ENCODE measurements at regions not wholly inside any gene's neighbourhood (a gene's known extent, or its start where the extent isn't known, plus 50 kb on each side); places are given as distances from the start of the nearest gene placed in this dataset.
A peak's percentile ranks its signal among the peaks of the same experiment; 100 is the strongest.
"Not testable (repeated sequence)": the region's sequence is repeated elsewhere in the genome, so short reads cannot be mapped to it uniquely, and the experiment has no call there.

DNA sequence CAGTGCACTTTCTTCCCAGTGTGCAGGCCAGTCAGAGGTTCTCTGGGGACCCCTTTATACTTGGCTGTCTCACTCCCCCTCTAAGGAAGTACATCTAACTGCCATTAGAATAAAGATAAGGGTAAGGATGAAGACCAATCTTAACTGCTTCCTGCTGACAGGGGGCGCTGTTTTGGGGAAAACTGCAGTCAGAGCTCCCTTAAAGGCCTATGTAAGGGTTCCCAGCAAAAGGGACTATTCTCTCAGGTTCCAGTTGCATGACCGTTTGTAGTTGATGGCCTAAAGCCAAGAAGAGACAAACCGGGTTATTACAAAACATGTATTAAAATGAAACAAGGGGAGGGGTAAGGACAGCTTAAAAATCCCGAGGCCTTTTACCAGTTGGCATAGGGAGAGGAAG, 115.6 kb upstream of the SPIN4 start:
- DNase-seq (ENCODE audit: low read depth), result no peak

DNA sequence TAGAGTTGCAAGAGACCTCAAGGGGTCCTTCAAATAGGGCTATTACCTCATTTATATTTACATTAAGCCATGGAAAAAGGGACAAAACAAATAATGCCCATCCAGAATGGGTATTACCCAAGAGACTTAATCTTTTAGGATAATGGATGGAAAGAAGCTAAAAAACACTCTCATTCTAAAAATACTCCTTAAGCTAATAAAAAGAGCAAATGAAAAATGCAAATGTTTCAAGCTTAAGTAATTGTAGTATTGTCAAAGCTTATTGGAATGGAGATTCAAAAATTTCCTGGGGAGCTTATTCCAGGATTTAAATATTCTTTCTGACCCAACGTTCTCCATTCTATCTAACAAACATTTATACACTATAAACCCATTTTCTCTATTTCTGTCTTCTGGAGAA, 107.8 kb upstream of the SPIN4 start:
- DNase-seq (ENCODE audit: low read depth), result no peak

DNA sequence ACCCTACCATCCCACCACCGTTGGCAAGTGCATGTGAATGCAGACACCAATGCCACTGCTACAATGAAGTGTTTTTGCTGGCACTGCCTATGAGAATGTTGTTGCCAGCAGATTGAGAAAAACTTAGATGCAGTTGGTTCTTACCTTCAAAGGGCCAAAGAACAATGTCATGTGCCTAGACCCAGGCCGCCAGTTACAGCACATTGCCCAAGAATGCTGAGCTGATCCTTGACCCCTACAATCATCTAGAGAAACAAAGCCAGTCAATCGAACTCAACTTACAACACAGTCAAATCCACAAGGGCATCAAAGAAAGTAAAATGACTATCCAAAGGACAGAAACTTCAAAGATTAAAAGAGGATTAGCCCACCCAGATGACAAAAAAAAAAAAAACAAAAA, 102.4 kb upstream of the SPIN4 start:
- DNase-seq (ENCODE audit: low read depth), result no peak

DNA sequence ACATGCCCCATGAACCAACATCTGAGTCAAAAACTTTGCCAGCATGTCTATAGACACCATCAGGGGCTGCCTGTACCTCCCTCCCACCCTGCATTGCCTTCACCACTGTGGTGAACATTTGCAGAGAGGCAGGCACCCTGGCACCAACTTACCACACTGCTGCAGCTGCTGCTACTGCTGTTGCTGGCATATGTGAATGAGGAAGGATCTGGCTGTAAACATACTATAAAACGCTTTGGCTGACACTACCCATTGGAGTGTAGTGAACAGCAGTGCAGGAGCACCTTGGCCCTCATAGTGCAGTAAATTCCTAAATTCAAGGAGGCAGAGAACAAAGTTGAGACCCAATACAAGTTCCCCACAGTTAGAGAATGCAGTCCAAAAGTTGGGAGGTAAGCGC, 90.6 kb upstream of the SPIN4 start:
- DNase-seq (ENCODE audit: low read depth), result no peak

DNA sequence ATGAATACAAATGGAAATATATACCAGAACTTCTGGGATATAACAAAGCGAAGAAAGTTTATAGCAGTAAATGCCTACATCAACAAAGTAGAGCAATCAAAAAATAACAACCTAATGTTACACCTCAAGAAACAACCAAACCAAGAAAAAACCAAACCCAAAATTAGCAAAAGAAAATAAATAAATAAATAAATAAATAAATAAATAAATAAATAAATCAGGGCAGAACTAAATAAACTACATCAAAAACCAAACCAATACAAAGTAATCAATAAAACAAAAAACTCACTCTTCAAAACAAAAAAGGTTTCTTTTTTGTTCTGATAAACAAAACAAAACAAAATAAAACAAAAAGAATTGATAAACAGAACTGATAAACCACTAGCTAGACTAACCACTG, 88.4 kb upstream of the SPIN4 start:
- no peak for DNase-seq (ENCODE audit: low read depth)

DNA sequence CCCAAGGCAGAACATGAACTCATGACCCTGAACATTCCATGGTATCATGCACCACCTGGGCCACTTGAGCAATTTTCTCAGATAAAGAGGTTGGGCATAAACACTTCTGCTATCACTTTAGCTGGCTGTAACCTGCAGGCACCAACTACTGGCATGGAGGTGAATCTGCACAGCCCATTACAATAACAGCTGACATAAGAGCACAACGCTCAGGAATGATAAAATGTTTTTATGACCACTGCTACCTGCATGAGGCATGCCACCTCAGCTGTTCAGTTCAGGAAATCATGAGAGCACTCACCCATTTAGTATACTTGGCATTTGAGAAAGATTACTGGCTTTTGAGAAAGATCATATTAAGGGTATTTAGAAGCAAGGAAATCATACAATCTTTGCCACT, 85.7 kb upstream of the SPIN4 start:
- DNase-seq (ENCODE audit: low read depth), result no peak

DNA sequence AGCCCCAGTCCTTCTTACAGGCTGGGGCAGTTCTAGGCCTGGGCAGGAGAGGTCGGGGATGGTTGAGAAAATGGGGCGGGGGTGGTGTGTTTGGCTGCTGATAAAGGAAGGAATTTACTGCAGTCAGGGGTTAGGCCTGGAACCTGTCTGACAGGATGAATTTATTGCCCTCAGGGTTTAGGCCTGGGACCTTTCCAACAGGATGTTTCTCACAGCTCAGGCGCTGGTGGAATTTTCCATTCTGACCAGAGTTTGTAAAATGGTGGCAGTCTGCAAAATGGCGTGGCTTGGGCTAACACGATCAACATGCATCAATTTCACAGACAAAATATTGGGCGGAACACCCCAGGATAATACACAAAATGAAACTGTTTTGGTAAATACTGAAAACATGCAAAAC, 83.5 kb upstream of the SPIN4 start:
- peak; percentile 85 for DNase-seq (ENCODE audit: low read depth)

DNA sequence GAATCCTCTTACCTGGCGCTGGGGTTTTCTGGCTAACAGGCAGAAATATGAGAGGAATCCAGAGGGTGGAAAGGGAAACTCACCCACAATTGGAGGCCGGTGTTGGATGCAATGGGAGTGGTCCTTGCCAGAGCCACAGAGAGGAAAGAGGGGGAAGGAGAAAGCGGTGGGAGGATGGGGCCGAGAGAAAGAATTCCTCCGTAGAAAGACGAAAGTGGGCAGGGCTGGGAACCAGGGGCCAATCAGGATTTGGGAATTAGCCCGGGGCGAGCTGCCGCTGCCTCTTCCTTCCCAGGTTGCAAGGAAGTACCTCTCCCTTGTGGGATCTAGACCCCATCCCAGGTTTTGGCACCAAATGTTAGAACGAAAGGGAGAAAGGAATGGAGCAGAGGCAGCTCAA, 83.1 kb upstream of the SPIN4 start:
- no peak for DNase-seq (ENCODE audit: low read depth)

DNA sequence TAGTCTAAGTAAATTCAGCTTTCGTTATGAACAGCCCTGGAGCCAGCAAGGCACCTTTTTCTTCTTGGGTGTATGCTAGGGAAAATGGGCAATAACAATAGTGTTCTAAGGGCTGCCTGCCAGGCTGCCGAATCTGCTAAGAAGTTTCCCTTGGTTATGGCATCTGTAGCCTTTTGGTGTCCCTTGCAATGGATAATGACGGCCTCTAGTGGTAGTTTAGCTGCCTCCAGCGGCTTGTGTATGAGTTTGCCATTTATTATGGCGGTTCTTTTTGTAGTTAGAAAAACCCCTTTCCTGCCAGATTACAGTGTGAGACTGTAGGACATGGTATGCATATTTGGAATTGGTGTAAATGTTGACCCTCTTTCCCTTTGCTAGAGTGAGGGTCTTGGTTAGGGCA, 78.9 kb upstream of the SPIN4 start:
- peak; percentile 4 for DNase-seq (ENCODE audit: low read depth)

DNA sequence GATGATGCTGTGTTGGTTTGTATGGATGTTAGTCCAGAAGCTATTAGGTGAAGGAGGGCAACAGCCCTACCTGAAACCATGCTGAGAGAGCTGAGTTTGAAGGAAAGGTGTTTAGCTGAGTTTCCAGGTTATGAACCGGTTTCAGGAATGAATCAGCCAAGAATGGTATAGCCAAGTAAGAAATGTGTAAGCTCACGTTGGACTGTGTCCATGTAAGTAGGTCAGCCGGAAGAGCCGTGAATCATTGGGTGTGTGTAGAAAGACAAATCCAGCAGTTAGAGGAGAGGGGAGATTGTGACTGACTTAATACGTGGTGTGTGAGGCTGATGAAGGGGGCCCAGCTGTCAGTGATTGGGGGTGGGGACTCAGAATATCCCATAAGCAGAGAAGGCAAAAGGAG, 77.2 kb upstream of the SPIN4 start:
- DNase-seq (ENCODE audit: low read depth), result no peak

DNA sequence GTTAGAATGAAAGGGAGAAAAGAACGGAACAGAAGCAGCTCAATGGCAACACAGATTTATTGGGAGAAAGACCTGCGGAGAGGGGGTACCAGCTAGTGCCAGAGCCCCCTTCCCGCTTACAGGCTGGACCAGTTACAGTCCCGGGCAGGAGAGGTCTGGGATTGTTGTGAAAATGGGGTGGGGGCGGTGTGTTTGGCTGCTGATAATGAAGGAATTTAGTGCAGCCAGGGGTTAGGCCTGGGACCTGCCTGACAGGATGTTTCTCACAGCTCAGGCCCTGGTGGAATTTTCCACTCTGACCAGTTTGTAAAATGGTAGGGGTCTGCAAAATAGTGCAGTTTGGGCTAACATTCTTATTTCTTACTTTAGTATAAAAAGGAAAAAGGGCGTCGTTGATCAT, 75.4 kb upstream of the SPIN4 start:
- no peak for DNase-seq (ENCODE audit: low read depth)

DNA sequence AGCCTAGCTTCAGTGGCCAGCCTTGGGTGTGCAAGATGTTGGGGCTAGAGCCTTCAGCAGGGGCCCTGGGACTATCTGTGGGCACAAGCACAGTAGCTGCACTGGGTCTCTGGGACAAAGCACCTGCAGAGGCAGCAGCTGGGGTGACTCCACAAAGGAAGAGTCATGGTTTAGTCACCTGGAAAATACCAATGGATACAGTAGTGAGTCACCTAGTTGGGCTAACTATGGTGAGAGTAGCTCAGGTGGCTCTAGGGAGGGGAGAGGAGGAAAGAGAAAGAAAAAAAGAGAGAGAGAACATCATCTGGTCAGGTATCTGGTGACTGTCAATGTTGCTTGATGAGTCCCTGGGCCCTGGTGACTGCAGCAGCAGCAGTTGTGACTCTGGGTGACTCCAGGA, 72.9 kb upstream of the SPIN4 start:
- DNase-seq (ENCODE audit: low read depth), result no peak

DNA sequence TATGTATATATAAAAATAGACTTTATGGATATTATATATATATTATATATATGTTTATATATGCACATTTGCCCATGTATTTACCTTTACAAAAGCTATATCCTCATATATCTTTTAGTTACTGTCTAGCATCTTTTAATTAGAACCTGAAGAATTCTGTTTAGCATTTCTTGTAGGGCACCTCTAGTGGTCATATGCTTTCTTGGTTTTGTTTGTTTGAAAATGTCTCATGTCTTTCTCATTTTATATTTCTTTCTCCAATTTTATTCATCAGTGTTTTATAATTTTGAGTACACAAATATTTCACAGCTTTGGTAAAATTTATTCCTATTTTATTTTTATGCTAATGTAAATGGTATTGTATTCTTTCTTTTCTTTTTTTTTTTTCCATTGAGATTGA, 70.3 kb upstream of the SPIN4 start:
- no peak for DNase-seq (ENCODE audit: low read depth)

DNA sequence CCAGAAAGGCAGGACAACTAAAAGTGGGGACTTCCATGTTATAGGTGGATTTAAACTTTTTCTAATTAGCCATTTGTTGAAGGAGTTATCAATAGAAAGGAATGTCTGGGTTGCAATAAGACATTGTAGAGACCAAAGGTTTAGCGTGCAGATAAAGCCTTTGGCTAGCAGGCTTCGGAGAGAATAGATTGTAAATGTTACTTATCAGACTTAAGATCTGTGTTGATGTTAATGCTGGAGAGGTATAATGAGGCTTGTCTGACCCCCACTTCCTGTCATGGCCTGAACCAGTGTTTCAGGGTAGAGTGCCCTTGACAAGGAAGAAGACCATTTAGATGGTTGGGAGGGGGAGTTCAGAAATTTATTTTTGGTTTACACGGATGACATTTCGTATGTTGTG, 67.1 kb upstream of the SPIN4 start:
- DNase-seq (ENCODE audit: low read depth), result no peak

DNA sequence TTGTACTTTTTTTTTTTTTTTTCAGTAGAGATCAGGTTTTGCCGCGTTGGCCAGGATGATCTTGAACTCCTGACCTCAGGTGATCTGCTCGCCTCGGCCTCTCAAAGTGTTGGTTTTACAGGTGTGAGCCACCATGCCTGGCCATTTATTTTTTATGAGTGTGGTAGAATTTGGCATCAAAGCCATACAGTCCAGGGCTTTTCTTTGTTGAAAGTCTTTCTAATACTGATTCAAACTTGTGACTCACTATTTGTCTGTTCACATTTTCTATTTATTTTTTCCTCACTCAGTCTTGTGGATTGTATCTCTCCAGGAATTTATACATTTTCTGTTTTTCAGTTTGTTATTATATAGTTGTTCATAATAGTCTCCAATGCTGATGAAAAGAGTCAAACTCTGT, 66.5 kb upstream of the SPIN4 start:
- no peak for DNase-seq (ENCODE audit: low read depth)

DNA sequence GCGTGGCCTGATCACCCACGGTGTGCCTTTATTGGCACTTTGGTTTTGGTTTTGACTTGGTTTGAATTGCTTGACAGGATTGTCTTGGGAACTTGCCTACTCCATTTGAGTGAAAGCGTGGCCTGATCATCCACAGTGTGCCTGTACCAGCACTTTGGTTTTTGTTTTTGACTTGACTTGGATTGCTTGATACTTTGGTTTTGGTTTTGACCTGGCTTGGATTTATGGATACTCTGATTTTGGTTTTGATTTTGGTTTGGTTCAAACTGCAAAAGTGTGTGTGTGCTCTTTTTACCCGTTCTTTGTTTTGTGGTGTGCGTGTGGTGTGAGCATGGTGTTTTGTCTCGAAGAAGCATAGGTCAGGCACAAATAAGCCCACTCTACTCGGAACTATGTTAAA, 58.8 kb upstream of the SPIN4 start:
- not testable (repeated sequence) for DNase-seq (ENCODE audit: low read depth)

DNA sequence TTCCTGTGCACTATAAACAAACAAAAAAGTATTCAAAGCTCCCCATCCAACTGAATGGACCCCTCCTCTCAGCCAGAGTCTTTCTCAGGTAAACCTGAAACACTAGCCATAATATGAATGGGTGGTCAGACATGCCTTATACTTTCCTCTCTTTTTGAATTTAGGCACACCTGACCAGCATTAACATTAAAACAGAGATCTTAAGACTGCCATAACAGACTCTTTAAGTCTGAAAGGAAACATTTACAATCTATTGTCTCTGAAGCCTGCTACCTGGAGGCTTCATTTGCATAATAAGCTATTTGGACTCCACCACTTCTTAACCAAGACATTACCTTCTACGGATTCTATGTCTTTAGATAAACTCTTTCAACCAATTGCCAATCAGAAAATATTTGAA, 56.9 kb upstream of the SPIN4 start:
- no peak for DNase-seq (ENCODE audit: low read depth)

DNA sequence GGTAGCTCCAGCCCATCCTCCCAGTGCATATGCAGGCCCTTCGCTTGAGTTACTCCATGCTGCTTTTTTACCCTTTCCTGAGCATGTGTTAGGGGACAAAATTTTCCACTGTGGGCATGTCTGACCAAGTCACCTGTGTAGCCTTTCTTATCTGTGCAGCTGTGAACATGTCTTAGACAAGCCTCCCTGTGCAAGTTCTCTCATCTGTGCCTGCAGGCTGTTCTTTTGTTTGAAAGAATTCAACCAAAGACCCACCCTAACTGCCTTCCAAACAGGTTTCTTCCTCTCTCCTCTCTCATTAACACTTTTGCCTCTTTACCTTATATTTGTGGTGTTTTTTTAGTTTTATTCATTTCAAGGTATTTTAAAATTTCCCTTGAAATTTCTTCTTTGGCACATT, 53.2 kb upstream of the SPIN4 start:
- DNase-seq (ENCODE audit: low read depth), result no peak

DNA sequence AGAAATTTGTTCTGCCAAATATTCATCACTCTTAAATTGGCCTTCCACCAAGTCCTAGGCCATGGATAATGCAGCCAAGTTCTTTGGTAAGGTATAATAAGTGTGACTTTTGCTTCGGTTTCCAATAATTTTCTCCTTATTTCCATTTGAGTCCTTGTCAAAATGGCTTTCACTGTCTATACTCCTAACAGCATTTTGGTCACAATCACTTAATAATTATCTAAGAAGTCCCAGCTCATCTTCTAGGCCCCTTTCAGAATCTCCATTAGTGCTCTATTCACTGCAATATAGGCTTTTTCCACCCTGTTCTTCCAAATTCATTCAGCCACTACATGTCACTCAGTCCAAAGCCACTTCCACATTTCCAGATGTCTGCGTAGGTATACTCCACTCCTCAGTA, 51.0 kb upstream of the SPIN4 start:
- no peak for DNase-seq (ENCODE audit: low read depth)

Measured in RPMI7951 (cell line).